ENCODE measurements at regions not wholly inside any gene's neighbourhood (a gene's known extent, or its start where the extent isn't known, plus 50 kb on each side); places are given as distances from the start of the nearest gene placed in this dataset.

DNA sequence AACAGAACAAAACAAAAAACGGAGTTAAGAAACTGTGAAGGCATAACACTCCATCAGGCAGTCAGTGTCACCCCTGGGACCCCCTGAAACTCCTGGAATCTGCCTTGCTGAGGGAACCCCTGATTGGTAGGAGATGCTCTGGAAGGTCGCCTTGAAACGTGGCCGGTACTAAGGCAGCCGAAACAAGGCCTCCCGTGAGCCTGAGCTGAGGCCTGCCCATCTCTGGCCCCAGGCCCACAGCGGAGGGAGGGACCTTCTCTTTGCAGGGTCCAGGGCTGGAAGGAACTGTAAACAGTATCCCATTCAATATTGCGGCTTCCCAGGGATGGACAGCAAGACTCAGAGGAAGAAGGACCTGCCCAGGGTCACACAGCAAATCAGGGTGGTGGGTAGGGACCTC lies 155.7 kb downstream of the INHBB start:
- H3K4me3 ChIP-seq (ENCODE audit: low read length) = no peak overlapping the region
- DNase-seq (ENCODE audit: low read depth) = no peak
- TF ChIP-seq, protein P1, sequence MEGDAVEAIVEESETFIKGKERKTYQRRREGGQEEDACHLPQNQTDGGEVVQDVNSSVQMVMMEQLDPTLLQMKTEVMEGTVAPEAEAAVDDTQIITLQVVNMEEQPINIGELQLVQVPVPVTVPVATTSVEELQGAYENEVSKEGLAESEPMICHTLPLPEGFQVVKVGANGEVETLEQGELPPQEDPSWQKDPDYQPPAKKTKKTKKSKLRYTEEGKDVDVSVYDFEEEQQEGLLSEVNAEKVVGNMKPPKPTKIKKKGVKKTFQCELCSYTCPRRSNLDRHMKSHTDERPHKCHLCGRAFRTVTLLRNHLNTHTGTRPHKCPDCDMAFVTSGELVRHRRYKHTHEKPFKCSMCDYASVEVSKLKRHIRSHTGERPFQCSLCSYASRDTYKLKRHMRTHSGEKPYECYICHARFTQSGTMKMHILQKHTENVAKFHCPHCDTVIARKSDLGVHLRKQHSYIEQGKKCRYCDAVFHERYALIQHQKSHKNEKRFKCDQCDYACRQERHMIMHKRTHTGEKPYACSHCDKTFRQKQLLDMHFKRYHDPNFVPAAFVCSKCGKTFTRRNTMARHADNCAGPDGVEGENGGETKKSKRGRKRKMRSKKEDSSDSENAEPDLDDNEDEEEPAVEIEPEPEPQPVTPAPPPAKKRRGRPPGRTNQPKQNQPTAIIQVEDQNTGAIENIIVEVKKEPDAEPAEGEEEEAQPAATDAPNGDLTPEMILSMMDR (conservative IDR thresholded peaks at IDR 0.05; ENCODE audit: low read depth, low read length) = no peak

DNA sequence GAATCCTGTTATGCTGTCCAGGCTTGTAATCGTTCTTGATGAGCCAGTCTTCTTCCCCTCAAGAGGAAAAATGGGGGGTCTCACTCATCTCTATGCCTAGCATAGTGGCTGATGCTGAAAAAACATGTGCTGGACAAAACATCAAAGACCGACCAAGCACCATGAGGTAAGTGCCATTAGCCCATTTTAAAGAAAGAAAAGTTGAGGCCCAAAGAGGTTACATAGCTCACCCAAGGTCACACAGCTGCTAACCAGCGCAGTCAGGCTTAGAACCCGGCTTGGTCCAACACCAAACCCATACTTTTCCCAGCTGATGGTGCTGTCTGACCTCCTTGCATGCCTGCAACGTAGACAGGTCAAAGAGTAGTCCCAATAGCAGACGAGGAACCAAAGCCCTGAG lies 156.4 kb downstream of the INHBB start:
- no peak for DNase-seq (ENCODE audit: low read depth)
- no peak overlapping the region for H3K4me3 ChIP-seq (ENCODE audit: low read length)
- TF ChIP-seq, protein P1 (conservative IDR thresholded peaks at IDR 0.05; ENCODE audit: low read depth, low read length) = no peak

DNA sequence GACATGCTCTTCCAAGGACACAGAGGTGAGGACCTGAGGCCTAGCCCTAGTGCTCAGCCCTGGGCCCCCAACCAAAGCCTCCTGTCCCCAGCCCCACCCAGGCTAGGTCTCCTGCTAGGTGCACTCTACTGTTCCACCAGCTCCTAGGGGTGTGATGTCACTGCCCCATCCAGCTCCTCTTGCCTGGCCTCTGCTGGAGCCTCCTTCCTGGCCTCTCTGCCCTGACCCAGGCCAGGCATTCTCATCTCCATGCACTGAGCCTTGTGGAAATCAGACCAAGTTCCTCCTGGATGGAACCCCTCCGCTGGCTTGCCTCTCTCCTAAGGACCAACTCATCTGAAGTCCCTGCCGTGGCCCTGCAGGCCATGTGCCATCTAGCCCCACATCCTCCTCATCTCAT lies 156.8 kb downstream of the INHBB start:
- DNase-seq (ENCODE audit: low read depth) = no peak
- H3K4me3 ChIP-seq (ENCODE audit: low read length) = no peak overlapping the region
- TF ChIP-seq, protein P1 (conservative IDR thresholded peaks at IDR 0.05; ENCODE audit: low read depth, low read length) = no peak

DNA sequence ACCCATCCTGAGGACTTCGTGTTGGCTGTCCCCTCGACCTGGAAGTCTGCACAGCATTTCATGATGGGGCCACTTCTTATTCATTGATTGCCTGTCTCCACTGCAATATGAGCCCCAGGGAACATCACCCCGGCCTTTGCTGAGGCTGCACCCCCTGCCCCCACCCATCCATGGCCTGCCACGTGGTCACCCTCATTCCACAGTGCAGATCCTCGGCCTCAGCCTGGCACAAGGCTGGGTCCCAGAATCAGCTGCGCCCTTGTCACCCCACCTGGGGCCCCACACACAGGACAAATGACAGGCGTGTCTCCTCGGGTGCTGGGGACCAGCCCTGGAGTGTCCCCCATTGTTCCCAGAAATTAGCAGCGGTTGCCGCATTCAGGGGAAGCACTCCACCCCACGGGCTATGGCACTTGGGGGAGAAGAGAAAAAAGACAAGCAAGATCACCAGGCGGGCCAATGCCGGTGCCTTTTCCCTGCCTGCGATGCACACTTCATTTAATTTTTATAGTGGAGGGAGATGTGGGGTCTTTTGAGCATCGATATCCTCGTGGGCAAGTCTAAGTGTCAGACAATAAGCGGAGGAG lies 157.4 kb downstream of the INHBB start:
- TF ChIP-seq, protein P1 (conservative IDR thresholded peaks at IDR 0.05; ENCODE audit: low read depth, low read length) = no peak
- H3K4me3 ChIP-seq (ENCODE audit: low read length) = no peak overlapping the region
- DNase-seq (ENCODE audit: low read depth) = no peak

DNA sequence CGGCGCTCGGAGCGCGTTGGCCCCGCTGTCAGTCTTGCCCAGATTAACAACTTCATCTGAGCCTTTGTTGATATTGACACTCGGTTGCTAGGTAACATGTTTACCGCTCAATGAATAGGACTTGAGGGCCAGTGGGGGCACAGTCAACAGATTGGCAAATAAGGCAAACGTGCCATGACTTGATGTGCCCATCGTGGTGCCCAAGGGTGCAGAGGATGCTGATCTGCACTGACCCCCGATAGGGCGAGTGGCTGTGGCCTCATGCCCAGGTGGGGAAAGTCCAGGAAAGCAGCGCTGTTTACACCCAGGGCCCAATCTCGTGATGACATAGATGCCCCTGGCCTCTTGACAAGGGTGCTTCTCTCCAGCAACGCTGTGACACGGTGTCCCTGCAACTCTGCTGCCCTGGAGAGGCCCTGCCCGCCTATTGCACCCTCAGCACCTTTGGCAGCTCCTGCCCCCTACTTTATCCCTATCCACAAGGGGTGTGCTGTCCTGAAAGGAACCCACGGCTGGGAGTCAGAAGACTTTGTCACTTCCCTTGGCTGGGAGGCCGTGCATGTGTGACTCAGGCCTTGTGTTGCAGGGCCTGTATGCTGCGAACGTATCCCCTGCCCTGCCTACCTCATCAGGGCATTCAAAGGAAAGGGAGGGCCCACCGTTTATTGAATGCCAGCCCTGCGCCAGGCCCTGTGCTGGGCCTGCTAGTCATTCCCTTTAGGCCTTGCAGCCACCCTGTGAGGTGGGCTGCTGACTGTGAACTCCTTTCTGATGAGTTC lies 158.0 kb downstream of the INHBB start:
- TF ChIP-seq, protein P1 (conservative IDR thresholded peaks at IDR 0.05; ENCODE audit: low read depth, low read length) = no peak
- H3K4me3 ChIP-seq (ENCODE audit: low read length) = no peak overlapping the region
- no peak for DNase-seq (ENCODE audit: low read depth)

DNA sequence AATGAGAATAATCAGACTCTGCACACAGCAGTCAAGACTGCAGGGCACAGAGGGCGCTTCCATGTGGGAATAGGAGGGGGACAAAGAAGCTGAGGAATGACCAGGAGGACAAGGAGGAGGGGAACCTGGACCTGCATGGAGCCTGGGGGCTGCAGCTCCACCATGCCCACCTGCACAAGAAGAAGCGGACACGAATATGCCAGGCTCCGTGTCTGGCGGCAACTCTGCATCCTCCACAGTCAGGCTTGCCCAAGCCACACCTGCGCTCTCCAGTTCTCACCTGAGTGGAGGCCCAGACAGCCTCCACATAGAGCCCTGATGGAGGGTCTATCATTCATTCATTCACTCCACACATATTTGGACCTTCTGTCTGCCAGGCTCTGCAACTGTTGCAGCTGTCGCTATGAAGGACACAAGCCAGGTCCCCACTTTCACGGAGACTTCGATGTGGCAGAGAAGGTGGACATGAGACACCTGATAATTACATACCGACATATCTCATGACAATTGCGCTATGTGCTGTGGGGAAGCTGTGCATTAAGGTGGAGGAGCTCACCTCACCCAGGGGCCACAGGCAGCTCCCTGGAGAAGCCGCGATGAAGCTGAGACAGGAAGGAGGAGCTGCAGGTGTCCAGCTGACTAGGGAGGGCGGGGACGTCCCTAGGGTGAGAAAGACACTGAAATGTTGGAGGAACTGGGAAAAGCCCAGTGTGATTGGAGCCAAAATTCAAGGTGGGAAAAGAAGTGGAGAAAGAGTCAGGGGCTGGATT lies 159.2 kb downstream of the INHBB start:
- DNase-seq (ENCODE audit: low read depth) = no peak
- H3K4me3 ChIP-seq (ENCODE audit: low read length) = no peak overlapping the region
- TF ChIP-seq, protein P1 (conservative IDR thresholded peaks at IDR 0.05; ENCODE audit: low read depth, low read length) = no peak
